NOMO-1 (cell line): ENCODE measurements at regions not wholly inside any gene's neighbourhood (a gene's known extent, or its start where the extent isn't known, plus 50 kb on each side); places are given as distances from the start of the nearest gene placed in this dataset.

Experiments
- DNase-seq, 2 experiments: peaks; one replicate each; lab custom pipeline; 2025; ENCODE audit not compliant: unreplicated experiment in 2 of 2; lab: John Stamatoyannopoulos, UW

DNA sequence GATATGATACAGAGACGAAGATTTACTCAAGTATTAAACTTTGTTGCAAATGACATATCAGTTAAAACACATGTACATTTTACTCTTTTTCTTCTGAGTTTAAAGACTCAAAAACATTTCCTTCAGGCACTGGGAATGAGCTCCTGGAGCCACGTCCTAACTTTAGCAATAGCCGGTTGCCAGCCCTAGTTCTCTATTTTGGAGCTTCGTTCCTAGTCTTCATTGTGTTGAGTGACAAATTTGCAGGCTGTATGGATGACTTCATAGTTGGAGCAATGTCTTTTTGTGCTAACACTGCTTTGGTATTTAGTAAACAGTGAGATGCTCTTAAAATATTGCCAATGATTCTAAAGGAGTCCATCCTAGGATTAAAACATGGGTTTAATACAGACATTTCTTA, 190.9 kb downstream of the FAT4 start:
- DNase-seq, result no peak

DNA sequence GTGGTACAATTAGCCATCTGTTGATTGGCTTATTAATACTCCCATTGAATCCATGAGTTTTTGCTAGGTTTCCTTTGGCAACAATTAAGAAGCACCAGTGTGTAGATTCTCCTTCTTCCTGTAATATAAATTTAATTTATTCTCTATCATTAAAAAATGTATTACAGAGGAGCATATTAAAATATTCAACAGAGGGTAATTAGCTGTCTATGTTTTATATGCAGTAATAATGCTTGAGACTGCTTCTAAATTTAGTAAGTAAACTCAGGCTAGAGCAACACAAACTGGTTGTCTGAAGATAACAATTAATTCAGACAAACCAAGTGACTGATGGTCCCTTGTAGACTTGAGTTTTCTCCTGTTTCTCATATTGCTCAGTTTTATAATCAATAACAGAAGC, 192.4 kb downstream of the FAT4 start:
- DNase-seq, result no peak

- DNase-seq, result no peak
Measured at GRCh38 chr4:125511715-125512114, 197.0 kb downstream of the FAT4 start.

DNA sequence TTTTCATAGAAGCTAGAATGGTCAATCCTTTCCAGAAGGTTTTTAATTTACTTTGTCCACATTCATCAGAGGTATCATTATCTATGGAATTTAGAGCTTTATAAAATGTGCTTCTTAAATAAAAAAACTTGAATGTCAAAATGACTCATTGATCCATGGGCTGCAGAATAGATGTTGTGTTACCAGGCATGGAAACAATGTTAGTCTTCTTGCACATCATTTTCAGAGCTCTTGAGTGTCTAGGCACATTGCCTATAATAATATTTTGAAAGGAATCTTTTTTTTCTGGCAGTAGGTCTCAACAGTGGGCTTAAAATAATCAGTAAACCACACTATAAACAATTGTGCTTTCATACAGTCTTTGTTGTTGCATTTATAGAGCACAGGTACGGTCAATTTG, 200.3 kb downstream of the FAT4 start:
- no peak for DNase-seq

GRCh38 chr4:125517831-125518230, 203.1 kb downstream of the FAT4 start:
- DNase-seq, result no peak

DNA sequence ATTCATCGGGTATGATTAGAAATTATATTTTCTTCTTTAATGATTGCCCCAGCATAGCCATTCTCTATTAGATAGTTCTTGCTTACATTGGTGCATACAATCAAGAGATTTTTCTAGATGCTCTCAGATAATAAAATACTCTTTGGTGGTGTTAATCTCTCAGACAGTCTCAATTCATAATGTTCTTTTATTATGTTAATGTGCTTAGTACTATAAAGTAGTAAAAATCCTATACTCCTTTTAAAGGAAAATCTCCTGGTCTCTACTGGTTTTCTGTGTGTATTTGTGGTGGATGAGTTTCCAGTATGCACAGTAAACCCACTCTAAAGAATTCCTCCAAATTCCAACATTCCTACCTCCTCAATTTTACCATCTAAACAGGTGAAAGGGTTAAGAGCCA, 203.5 kb downstream of the FAT4 start:
- DNase-seq, result no peak

DNA sequence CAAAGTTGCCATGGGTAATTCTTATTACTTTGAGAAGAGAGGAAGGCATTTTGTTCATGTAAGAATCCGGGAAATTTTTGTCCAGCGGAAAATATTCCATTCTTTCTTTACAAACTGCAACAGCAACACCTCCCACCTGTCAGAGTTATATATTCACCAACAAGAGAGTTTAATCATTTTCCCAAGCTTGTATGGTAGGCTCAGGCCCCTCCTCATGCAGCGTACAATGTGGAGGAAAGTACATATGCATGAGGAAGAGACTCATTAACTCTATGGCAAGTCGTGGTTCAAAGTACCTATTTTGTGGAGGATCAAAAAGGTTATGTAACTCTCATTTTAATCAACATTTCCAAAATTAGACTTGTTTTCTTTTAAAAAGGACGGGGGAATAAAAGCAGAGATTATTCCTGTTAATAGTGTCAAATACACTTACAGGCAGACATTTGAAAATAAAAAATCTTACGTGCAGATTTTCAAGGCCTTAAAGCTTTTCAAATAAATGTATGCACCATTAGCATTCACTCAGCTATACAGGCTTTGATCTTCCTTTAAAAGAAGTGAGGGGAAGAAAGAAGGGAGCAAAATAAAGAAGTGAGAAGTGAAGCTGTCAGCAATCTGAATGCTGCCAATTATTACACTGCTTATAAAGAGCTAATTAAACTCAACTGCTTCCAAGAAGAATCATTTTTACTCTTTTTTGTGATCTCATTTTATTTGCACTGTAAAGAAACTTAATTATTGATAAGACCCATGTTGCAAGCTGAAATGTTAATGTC, 204.8 kb downstream of the FAT4 start:
- DNase-seq, result no peak

GRCh38 chr4:125520258-125520990, 205.7 kb downstream of the FAT4 start:
- no peak for DNase-seq

DNA sequence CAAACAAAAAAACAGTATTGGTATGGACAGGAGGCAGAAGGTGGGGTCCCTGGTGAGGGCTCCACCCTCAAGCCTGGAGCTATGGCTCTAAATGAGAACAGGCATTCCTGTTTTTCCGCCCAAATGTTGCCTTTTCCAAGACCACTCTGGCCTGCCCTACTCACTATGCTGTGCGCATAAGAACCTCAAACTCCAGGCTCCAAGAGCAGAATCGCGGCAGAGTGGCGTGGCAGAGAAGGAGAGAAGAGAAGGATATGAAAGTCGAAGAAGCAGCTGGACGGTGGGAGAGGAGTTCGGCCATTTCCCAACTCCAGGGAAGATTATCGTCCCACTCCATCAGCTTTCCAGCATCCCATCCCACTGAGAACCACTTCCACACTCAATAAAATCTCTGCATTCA, 207.8 kb downstream of the FAT4 start:
- DNase-seq, result no peak

DNA sequence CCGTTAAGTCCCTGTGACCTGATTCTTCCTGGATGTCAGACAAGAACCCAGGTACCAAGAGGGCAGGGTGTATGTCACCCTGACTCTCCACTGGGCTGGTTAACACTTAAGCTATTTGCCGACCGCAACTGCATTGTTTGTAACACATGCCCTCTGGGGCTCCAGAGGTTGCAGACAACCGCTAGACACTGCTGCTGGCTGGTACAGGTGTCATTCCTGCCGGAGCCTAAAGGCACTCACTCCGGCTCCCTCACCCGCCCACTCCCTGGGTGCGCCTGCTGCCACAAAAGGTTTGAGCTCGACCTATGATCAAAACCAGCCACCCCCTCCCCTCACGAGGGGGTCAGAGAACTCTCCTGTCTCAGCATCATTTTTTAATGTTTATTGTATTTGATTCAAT, 208.2 kb downstream of the FAT4 start:
- DNase-seq, result no peak

DNA sequence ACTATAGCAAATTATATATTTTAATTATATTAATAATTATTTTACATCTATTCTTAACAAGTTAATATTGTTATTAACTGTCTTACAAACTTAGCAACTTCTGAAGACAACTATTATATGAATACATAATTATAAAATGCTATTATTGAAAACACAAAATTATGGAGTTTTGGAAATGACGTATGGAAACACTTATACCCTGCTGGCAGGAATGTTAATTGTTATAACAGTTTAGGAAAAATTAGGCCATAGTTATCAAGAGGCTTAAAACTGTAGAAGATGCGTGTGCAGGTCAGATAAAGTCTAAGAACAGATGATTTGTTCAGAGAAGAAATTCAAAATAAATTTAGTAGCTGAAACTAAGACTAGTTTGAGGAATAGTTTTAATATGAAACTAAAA, 211.7 kb downstream of the FAT4 start:
- no peak for DNase-seq

DNA sequence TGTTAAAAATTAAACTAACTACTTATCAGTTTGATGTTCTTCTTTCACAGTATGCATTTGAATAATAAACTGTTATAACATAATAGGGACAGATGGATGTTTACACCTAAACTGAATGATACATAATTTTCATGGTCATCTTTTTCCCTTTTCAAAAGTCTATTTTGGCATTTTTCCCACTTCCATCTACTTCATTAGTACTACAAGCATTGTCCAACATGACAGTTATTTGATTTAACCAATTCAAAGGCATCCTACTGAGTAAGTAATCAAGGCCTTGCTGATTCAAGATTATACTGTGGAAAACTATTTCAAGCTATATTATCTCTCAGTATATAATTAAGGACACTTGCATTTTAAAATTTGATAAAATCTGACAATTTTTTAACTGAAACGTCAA, 212.9 kb downstream of the FAT4 start:
- DNase-seq, result no peak

DNA sequence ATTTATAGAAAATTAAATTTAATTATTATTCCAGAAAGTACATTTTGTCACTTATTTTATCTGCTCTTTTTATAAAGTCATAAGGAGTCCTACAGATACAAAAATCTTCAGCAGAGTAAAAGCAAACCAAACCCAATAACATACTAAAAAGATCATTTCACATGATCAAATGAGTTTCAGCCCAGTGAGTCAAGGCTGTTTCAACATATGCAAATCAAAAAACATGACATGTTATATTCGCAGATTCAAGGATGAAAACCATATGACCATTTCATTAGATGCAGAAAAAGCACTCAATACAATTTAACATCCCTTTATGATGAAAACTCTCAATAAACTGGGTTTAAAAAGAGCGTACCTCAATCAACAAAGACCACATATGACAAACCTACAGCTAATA, 214.3 kb downstream of the FAT4 start:
- DNase-seq, result no peak

DNA sequence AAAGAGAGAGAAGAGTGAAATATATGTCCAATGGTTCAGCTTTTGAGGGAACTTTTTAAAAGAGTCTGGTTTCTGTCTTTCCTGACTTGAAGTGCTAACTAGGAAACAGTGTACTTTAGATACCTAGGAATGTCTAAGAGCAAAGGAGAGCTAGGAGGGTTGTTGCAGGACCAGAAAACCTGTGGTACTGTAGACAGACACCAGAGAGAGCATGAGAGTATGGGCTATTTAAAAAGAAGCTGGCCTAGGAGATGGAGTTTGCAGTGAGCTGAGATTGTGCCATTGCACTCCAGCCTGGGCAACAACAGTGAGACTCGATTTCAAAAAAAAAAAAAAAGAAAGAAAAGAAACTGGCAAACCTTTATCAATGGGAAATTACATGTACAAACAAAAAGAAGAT, 223.9 kb downstream of the FAT4 start:
- no peak for DNase-seq

GRCh38 chr4:125539691-125540090, 224.9 kb downstream of the FAT4 start:
- DNase-seq, result no peak

GRCh38 chr4:125541836-125542385, 227.2 kb downstream of the FAT4 start:
- no peak for DNase-seq

- DNase-seq, result no peak
Measured at GRCh38 chr4:125546272-125546671, 231.5 kb downstream of the FAT4 start.

DNA sequence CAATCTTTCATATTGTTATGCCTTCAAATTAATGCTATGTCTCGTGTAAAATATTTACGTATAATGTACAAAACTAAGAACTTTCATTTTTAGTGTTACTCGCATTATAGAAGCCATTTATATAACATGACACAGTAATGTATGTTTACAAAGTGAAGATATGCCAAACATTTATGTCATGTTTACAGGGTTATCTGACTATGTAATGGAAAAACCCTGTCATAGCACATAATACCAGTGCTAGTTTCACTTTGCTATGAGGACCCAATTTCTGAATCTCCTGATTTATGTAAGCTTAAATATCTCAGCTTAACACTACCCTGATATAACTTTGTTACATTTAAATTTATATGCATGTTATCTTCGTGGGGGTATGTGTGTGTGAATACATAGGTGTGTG, 233.1 kb downstream of the FAT4 start:
- DNase-seq, result no peak

DNA sequence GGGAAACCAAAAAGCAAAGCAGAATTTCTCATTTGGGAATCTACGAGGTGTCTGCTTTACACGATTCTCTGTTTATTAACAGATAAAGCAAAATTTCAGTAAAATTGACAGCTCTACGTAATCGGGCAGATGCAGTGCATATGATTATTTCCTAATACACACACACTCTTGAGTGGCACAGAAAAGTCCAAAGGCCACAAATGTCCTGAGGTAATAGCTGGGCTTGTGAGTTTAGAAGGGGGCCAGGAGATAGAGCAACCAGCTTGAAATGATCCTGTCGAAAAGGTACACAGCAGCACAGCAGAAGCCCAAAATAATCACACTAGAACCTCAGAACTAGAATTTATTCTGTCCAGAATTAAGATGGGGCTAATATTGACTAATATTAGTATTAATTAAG, 236.0 kb downstream of the FAT4 start:
- DNase-seq, result no peak

DNA sequence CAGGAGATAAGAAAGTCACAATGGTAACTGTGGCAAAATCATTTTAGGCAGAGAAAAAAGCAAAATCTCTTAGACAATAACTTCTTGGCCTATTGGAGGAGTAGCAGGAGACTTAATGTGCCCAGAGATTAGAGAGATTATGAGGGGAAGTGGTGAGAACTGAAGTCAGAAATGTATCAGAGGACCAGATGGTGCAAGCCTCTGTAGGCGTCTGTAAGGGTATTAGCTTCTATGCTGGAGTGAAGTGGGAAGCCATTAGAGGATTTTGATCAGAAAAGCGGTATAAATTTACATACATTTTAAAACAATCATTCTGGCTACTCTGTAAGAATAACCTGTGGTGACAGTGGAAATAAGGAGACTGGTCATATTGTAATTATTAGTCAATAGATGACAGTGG, 236.7 kb downstream of the FAT4 start:
- no peak for DNase-seq

DNA sequence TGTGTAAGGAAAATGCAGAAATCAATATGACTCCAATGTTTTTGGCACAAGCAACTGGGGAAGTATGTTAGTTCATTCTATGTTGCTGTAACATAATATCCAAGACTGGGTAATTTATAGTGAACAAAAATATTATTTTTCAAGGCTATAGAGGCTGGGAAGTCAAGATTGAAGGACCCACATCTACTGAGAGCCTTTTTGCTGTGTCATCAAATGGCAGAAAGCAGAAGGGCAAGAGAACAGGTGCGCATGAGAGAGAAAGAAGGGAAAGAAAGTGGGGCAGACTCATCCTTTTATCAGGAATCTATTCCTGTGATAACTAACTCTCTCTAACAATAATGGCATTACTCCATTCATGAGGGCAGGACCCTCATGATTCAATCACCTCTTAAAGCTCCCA, 237.2 kb downstream of the FAT4 start:
- DNase-seq, result no peak

- DNase-seq, result no peak
Measured at GRCh38 chr4:125572601-125573000, 257.8 kb downstream of the FAT4 start.
